Osteoblast (primary cell): ENCODE measurements at regions not wholly inside any gene's neighbourhood (a gene's known extent, or its start where the extent isn't known, plus 50 kb on each side); places are given as distances from the start of the nearest gene placed in this dataset.
A peak's percentile ranks its signal among the peaks of the same experiment; 100 is the strongest.

Experiments used
- DNase-seq: peaks from one replicate; pipeline ENCODE4 v3.0.0; 2011; ENCODE audit warnings: low spot score, mixed read lengths; ENCODE audit not compliant: insufficient read length; ENCODE audit errors: missing footprints
- H2AFZ ChIP-seq: 2 replicates; pipeline ENCODE4 v1.6.0; 2011; ENCODE audit warnings: mild to moderate bottlenecking, low read length
- H3K27ac ChIP-seq: 2 replicates; pipeline ENCODE4 v1.5.1; 2011; ENCODE audit warnings: mild to moderate bottlenecking, low read depth, low read length, moderate library complexity
- H3K27me3 ChIP-seq: 2 replicates; pipeline ENCODE4 v1.6.0; 2012; ENCODE audit warnings: mild to moderate bottlenecking, control low read depth, inconsistent platforms, low read length, moderate library complexity; ENCODE audit not compliant: insufficient read depth
- H3K36me3 ChIP-seq: 2 replicates; pipeline ENCODE4 v1.5.1; 2011; ENCODE audit warnings: mild to moderate bottlenecking, low read length, control low read depth, moderate library complexity; ENCODE audit not compliant: insufficient read depth
- H3K4me1 ChIP-seq: 2 replicates; pipeline ENCODE4 v1.5.1; 2011; ENCODE audit warnings: mild to moderate bottlenecking, low read length, control low read depth, moderate library complexity; ENCODE audit not compliant: insufficient read depth
- H3K4me2 ChIP-seq: 2 replicates; pipeline ENCODE4 v1.6.0; 2011; ENCODE audit warnings: mild to moderate bottlenecking, low read length; ENCODE audit not compliant: insufficient read depth
- H3K4me3 ChIP-seq: fragments of 200-600 bp; sonication (generic); 3 replicates; pipeline ENCODE4 v1.5.1; 2012; ENCODE audit warnings: mild to moderate bottlenecking, low read length, inconsistent platforms; ENCODE audit not compliant: insufficient read depth
- H3K79me2 ChIP-seq: 2 replicates; pipeline ENCODE4 v1.6.0; 2012; ENCODE audit warnings: mild to moderate bottlenecking, low read length, control low read depth, inconsistent platforms; ENCODE audit not compliant: insufficient read depth
- H3K9me3 ChIP-seq: 2 replicates; pipeline ENCODE4 v1.5.1; 2011; ENCODE audit warnings: low read depth, low read length, control low read depth
- H4K20me1 ChIP-seq: 2 replicates; pipeline ENCODE4 v1.6.0; 2012; ENCODE audit warnings: mild to moderate bottlenecking, low read length, control low read depth; ENCODE audit not compliant: insufficient read depth
- CTCF ChIP-seq: IDR thresholded peaks from 2 replicates; pipeline ENCODE4 v1.5.1; 2011; ENCODE audit warnings: mild to moderate bottlenecking, low read depth, low read length, moderate library complexity; ENCODE audit errors: extremely low read depth

GRCh38 chr3:59570806-59571205, 521.0 kb upstream of the CFAP20DC start:
- peak; percentile 10 for DNase-seq
- TF ChIP-seq CTCF: no peak
- peaks cover 10% of the 10 kb centered on the region for H3K4me1 ChIP-seq
- H3K79me2 ChIP-seq: no peaks in the 10 kb centered on the region
- no peak overlapping the region for H2AFZ ChIP-seq
- no peaks in the 10 kb centered on the region for H4K20me1 ChIP-seq
- no peaks in the 10 kb centered on the region for H3K36me3 ChIP-seq
- H3K4me3 ChIP-seq: no peak overlapping the region
- H3K4me2 ChIP-seq: no peak overlapping the region
- H3K27ac ChIP-seq: no peak overlapping the region
- H3K9me3 ChIP-seq: no peaks in the 10 kb centered on the region
- H3K27me3 ChIP-seq: no peaks in the 10 kb centered on the region

- H3K9me3 ChIP-seq: no peaks in the 10 kb centered on the region
- no peaks in the 10 kb centered on the region for H4K20me1 ChIP-seq
- H3K36me3 ChIP-seq: no peaks in the 10 kb centered on the region
- no peaks in the 10 kb centered on the region for H3K79me2 ChIP-seq
- TF ChIP-seq CTCF: no peak
- no peak overlapping the region for H3K4me3 ChIP-seq
- no peak overlapping the region for H2AFZ ChIP-seq
- H3K4me2 ChIP-seq: no peak overlapping the region
- DNase-seq: no peak
- no peak overlapping the region for H3K27ac ChIP-seq
- H3K27me3 ChIP-seq: no peaks in the 10 kb centered on the region
- H3K4me1 ChIP-seq: peaks cover 18% of the 10 kb centered on the region
Observed at GRCh38 chr3:59567661-59568060, 517.8 kb upstream of the CFAP20DC start.

- Histone ChIP-seq H2AFZ (no peak overlapping the region), H3K79me2 (no peaks in the 10 kb centered on the region), H3K4me3 (no peak overlapping the region), H3K9me3 (no peaks in the 10 kb centered on the region), H4K20me1 (no peaks in the 10 kb centered on the region), H3K4me1 (peaks cover 18% of the 10 kb centered on the region), H3K27me3 (no peaks in the 10 kb centered on the region), H3K36me3 (no peaks in the 10 kb centered on the region), H3K27ac (no peak overlapping the region), H3K4me2 (no peak overlapping the region)
- no peak for DNase-seq
- TF ChIP-seq CTCF: no peak
Observed at GRCh38 chr3:59566481-59566975, 516.7 kb upstream of the CFAP20DC start.

GRCh38 chr3:59565125-59565524, 515.3 kb upstream of the CFAP20DC start:
- H2AFZ ChIP-seq: no peak overlapping the region
- no peak for TF ChIP-seq CTCF

More at GRCh38 chr3:59565125-59565524, 515.3 kb upstream of the CFAP20DC start:
- Histone ChIP-seq H3K79me2 (no peaks in the 10 kb centered on the region), H3K9me3 (no peaks in the 10 kb centered on the region), H3K27ac (no peak overlapping the region), H3K4me1 (peaks cover 21% of the 10 kb centered on the region), H3K4me2 (no peak overlapping the region), H4K20me1 (no peaks in the 10 kb centered on the region), H3K4me3 (no peak overlapping the region), H3K27me3 (no peaks in the 10 kb centered on the region), H3K36me3 (no peaks in the 10 kb centered on the region)
- DNase-seq: no peak
